Erythroblast (primary cell): ENCODE measurements at regions not wholly inside any gene's neighbourhood (a gene's known extent, or its start where the extent isn't known, plus 50 kb on each side); places are given as distances from the start of the nearest gene placed in this dataset.

Experiments used
- DNase-seq, 2 experiments: peaks; one replicate each; lab custom pipeline; 2025; lab: John Stamatoyannopoulos, UW
- GATA1 ChIP-seq: IDR thresholded peaks from 2 replicates; pipeline ENCODE4 v1.6.1; 2011; ENCODE audit warnings: low read depth, mild to moderate bottlenecking, control low read depth, low read length, moderate library complexity
- POLR2A ChIP-seq: IDR thresholded peaks from 2 replicates; pipeline ENCODE4 v1.6.1; 2011; ENCODE audit warnings: mild to moderate bottlenecking, low read length

- TF ChIP-seq POLR2A (no peak), GATA1 (no peak)
- no peak for DNase-seq
Measured at GRCh38 chr5:139744471-139745131, 51.0 kb upstream of the PSD2 start.

GRCh38 chr5:139745132-139745799 is 50.3 kb upstream of the PSD2 start:
- peak; percentile 21 to 55 for DNase-seq
- no peak for TF ChIP-seq GATA1
- no peak for TF ChIP-seq POLR2A

GRCh38 chr5:139745800-139746690 is 49.6 kb upstream of the PSD2 start:
- DNase-seq, result peak; percentile 47 to 49

More at GRCh38 chr5:139745800-139746690, 49.6 kb upstream of the PSD2 start:
- TF ChIP-seq POLR2A (no peak), GATA1 (no peak)
